ENCODE measurements at regions not wholly inside any gene's neighbourhood (a gene's known extent, or its start where the extent isn't known, plus 50 kb on each side); places are given as distances from the start of the nearest gene placed in this dataset.

DNA sequence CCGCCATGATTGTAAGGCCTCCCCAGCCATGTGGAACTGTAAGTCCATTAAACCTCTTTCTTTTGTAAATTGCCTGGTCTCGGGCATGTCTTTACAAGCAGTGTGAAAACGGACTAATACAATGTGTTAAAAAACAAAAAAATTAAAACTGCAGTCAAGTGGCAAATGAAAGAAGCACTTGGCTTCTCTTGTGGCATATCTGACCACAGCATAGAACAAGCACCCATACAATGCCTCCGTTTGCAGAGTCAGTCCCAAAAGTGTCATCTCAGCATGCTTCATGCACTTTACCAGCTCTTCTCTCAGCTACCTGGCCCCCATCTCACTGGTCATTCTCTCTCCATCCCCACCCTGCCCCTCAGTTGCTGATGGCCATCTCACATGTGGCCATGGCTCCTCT, 51.1 kb upstream of the DAPK1 start:
- DNase-seq (ENCODE audit: low read depth in 2 of 2), result no peak

DNA sequence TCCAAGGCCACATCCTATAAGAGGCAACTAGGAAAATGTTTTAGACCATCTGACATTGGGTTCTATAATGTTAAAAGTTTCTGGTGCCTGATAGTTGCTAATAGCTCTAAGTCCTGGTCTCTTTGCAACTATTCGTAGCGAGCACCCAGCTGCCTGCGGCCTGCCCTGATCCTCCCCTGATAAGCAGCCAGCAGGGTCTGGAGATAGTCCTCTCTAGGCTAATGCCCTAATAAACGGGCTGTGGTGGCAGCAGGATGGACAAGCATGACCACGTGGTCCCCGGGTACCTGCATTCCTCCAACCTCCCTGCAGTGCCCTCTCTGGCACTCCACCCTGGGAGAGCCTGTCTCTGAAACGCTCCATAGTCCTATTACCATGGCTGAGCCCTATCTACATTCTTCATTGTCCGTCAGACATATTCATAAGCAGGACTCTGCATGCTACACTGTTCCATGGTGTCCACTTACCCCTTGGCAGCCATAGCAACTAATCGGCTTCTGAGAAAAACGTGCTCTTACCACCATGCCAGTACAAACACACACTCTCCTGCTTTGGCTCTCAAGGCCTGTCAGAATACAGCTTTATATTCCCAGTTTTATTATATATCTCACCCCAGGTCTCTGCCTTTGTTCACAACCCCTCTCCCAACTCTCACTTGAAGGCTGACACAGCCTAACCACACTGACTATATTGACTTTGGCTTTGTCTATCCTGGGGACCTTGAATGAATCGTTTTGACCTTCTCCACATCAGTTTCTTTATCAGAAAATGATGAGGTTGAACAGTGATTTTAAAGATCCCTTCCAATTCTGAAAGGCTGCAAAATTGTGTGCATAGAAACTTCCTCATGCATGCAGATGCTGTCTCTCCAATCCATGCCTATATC, 49.9 kb upstream of the DAPK1 start:
- no peak for DNase-seq (ENCODE audit: low read depth in 2 of 2)

Measured in stimulated activated CD4-positive, alpha-beta T cell treated with anti-CD3 and anti-CD28 coated beads, Interleukin-4, amount 100 ng/mL, for 48 hours (primary cell).